ENCODE measurements at regions not wholly inside any gene's neighbourhood (a gene's known extent, or its start where the extent isn't known, plus 50 kb on each side); places are given as distances from the start of the nearest gene placed in this dataset.

DNA sequence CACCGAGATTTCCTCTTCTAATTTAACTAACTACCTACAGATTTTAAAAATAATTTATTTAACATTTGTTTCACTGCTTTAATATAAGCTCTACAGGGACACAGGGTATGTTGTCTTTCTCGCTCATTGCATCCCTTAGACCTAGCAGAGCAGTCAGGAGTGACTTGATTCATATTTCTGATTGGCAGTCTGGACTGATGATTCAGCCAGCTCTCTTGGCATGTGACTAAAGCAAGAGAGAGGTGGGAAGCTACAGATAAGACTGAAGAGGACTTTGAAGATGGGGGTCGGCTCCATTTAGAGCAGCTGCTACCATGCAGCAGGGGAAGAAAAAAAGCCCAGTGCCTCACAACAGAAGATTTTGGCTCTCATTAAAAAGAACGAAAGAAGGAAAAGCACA is 173.4 kb upstream of the STK32A start:
- no peaks in the 10 kb centered on the region for H3K9me3 Mint-ChIP-seq (ENCODE audit: unreplicated experiment)
- H3K4me3 Mint-ChIP-seq (ENCODE audit: unreplicated experiment) = no peak overlapping the region
- peaks cover 16% of the 10 kb centered on the region for H3K27me3 Mint-ChIP-seq (ENCODE audit: unreplicated experiment)
- H3K4me1 Mint-ChIP-seq (ENCODE audit: unreplicated experiment) = no peaks in the 10 kb centered on the region
- TF ChIP-seq, protein P1, sequence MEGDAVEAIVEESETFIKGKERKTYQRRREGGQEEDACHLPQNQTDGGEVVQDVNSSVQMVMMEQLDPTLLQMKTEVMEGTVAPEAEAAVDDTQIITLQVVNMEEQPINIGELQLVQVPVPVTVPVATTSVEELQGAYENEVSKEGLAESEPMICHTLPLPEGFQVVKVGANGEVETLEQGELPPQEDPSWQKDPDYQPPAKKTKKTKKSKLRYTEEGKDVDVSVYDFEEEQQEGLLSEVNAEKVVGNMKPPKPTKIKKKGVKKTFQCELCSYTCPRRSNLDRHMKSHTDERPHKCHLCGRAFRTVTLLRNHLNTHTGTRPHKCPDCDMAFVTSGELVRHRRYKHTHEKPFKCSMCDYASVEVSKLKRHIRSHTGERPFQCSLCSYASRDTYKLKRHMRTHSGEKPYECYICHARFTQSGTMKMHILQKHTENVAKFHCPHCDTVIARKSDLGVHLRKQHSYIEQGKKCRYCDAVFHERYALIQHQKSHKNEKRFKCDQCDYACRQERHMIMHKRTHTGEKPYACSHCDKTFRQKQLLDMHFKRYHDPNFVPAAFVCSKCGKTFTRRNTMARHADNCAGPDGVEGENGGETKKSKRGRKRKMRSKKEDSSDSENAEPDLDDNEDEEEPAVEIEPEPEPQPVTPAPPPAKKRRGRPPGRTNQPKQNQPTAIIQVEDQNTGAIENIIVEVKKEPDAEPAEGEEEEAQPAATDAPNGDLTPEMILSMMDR (IDR thresholded peaks at IDR 0.05) = no peak
- no peaks in the 10 kb centered on the region for H3K36me3 Mint-ChIP-seq (ENCODE audit: unreplicated experiment)
- H3K27ac Mint-ChIP-seq (ENCODE audit: unreplicated experiment) = no peak overlapping the region
- DNase-seq (ENCODE audit: extremely low spot score, unreplicated experiment) = no peak

DNA sequence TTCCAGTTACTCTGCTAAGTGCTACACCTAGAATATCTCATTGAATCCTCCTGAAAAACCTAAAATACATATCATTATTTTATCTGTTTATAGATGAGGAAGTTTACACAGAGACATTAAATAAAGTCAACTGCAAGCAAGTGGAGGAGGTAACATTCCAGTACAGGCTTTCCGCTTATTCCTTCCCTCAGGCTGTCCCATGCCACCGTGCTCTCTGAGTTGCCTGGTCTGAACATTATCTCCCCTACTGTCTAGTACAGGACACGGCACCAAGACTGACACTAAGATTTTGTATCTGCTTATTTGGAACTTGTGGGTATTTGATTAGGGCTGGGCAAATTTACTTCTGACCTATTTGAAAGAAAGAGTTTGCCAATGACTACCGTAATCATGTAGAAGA is 172.4 kb upstream of the STK32A start:
- no peak overlapping the region for H3K27ac Mint-ChIP-seq (ENCODE audit: unreplicated experiment)
- no peaks in the 10 kb centered on the region for H3K9me3 Mint-ChIP-seq (ENCODE audit: unreplicated experiment)
- peaks cover 14% of the 10 kb centered on the region for H3K27me3 Mint-ChIP-seq (ENCODE audit: unreplicated experiment)

DNA sequence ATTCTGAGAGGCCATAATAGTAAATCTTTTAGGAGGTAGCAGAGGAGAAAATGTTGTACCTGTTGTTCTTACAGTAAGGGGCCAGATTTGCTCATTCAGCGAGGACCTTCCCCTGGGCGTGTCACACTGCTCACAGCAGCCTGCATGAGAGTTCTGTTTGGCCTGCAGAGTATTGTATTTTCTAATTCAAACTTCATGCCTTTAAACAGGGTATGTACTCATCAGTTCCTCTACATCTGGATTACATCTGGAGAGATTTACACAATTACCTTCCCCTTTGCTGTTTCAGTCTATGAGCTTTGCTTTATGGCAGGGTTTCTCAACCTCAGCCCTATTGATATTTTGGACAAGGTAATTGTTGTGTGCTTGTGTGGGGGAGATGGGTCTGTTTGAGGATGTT is 170.9 kb upstream of the STK32A start:
- Mint-ChIP-seq H3K27me3 (ENCODE audit: unreplicated experiment) (peaks cover 6% of the 10 kb centered on the region), H3K4me3 (ENCODE audit: unreplicated experiment) (no peak overlapping the region), H3K36me3 (ENCODE audit: unreplicated experiment) (no peaks in the 10 kb centered on the region), H3K27ac (ENCODE audit: unreplicated experiment) (no peak overlapping the region), H3K4me1 (ENCODE audit: unreplicated experiment) (no peaks in the 10 kb centered on the region), H3K9me3 (ENCODE audit: unreplicated experiment) (no peaks in the 10 kb centered on the region)
- TF ChIP-seq, protein P1 (IDR thresholded peaks at IDR 0.05) = no peak
- DNase-seq (ENCODE audit: extremely low spot score, unreplicated experiment) = no peak

More for the DNA sequence above, 172.4 kb upstream of the STK32A start:
- no peaks in the 10 kb centered on the region for H3K36me3 Mint-ChIP-seq (ENCODE audit: unreplicated experiment)
- DNase-seq (ENCODE audit: extremely low spot score, unreplicated experiment) = no peak
- no peaks in the 10 kb centered on the region for H3K4me1 Mint-ChIP-seq (ENCODE audit: unreplicated experiment)
- no peak overlapping the region for H3K4me3 Mint-ChIP-seq (ENCODE audit: unreplicated experiment)
- TF ChIP-seq, protein P1 (IDR thresholded peaks at IDR 0.05) = no peak

DNA sequence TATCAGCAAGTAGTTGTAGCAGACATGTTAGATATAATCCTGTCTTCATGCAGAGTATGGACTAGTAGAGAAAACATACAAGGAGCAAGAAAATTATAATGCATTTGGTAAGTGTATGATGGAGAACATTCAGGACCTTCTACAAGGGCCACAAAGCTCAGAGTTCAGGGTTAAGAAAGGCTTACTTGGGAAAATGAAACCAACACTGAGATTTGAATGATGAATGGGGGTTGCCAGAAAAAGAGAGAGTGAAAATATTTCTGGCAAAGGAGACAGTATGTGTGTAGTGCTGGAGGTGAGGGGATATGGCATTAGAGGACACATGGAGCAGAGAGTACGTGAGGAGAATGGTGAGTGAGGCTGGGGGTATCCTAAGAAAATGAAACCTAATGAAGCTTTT is 169.8 kb upstream of the STK32A start:
- H3K27ac Mint-ChIP-seq (ENCODE audit: unreplicated experiment) = no peak overlapping the region
- H3K36me3 Mint-ChIP-seq (ENCODE audit: unreplicated experiment) = no peaks in the 10 kb centered on the region
- TF ChIP-seq, protein P1 (IDR thresholded peaks at IDR 0.05) = no peak
- H3K4me1 Mint-ChIP-seq (ENCODE audit: unreplicated experiment) = no peaks in the 10 kb centered on the region
- no peaks in the 10 kb centered on the region for H3K9me3 Mint-ChIP-seq (ENCODE audit: unreplicated experiment)
- peaks cover 6% of the 10 kb centered on the region for H3K27me3 Mint-ChIP-seq (ENCODE audit: unreplicated experiment)
- no peak for DNase-seq (ENCODE audit: extremely low spot score, unreplicated experiment)
- H3K4me3 Mint-ChIP-seq (ENCODE audit: unreplicated experiment) = no peak overlapping the region

DNA sequence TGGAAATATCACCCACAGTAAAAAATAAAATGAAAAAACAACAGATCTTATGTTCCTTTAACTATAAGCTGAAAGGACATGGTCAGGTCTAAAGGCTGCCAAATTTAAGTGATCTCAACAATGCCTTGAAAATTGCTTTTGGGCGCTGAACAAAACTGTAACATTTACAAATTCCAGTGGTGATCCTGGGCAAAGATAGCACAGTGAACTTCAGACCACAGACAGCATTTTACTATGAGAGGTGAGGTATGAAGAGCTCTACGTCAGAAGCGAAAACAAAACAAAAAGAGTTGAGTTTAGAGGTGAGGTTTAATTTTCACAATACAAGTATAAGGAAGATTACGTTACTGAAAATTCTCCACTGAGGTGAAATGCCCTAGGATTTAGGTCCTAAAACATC is 165.8 kb upstream of the STK32A start:
- Mint-ChIP-seq H3K27ac (ENCODE audit: unreplicated experiment) (no peak overlapping the region), H3K4me3 (ENCODE audit: unreplicated experiment) (no peak overlapping the region), H3K36me3 (ENCODE audit: unreplicated experiment) (no peaks in the 10 kb centered on the region), H3K27me3 (ENCODE audit: unreplicated experiment) (peaks cover 3% of the 10 kb centered on the region), H3K9me3 (ENCODE audit: unreplicated experiment) (no peaks in the 10 kb centered on the region), H3K4me1 (ENCODE audit: unreplicated experiment) (no peaks in the 10 kb centered on the region)
- TF ChIP-seq, protein P1 (IDR thresholded peaks at IDR 0.05) = no peak
- DNase-seq (ENCODE audit: extremely low spot score, unreplicated experiment) = no peak

Data from osteocyte (in vitro differentiated cells).